HEK293T (cell line): ENCODE measurements at regions not wholly inside any gene's neighbourhood (a gene's known extent, or its start where the extent isn't known, plus 50 kb on each side); places are given as distances from the start of the nearest gene placed in this dataset.

ENCODE experiments used
- CTCF ChIA-PET: fragments of 350-600 bp; formaldehyde crosslinking; extraction: SDS; loops from one replicate; lab custom pipeline; 2021; ENCODE audit warnings: antibody characterized with exemption, inconsistent platforms; lab: Yijun Ruan, JAX
- POLR2A ChIA-PET: fragments of 350-600 bp; formaldehyde crosslinking; extraction: SDS; loops from one replicate; lab custom pipeline; 2020; ENCODE audit warnings: antibody characterized with exemption, inconsistent platforms; lab: Yijun Ruan, JAX
- DNase-seq: peaks from one replicate; pipeline ENCODE4 v3.0.0; 2012; ENCODE audit warnings: mixed read lengths; ENCODE audit errors: extremely low spot score
- ARNT ChIP-seq: fragments of 450-650 bp; IDR thresholded peaks from 2 replicates; pipeline ENCODE4 v1.6.1; 2017; ENCODE audit warnings: mild to moderate bottlenecking
- BHLHE40 ChIP-seq: fragments of 450-650 bp; IDR thresholded peaks from 2 replicates; pipeline ENCODE4 v1.6.1; 2016; ENCODE audit warnings: mild to moderate bottlenecking, moderate library complexity, borderline replicate concordance
- CTBP1 ChIP-seq: fragments of 450-650 bp; IDR thresholded peaks from 2 replicates; pipeline ENCODE4 v1.6.1; 2016; ENCODE audit warnings: borderline replicate concordance
- ELF4 ChIP-seq: fragments of 450-650 bp; IDR thresholded peaks from 2 replicates; pipeline ENCODE4 v1.6.1; 2017; ENCODE audit warnings: antibody characterized with exemption
- FOXA1 ChIP-seq: fragments of 450-650 bp; IDR thresholded peaks from 2 replicates; pipeline ENCODE4 v1.6.1; 2016; ENCODE audit warnings: mild to moderate bottlenecking
- FOXK2 ChIP-seq: fragments of 450-650 bp; IDR thresholded peaks from 2 replicates; pipeline ENCODE4 v1.6.1; 2016; ENCODE audit warnings: mild to moderate bottlenecking
- FOXM1 ChIP-seq: fragments of 450-650 bp; IDR thresholded peaks from 2 replicates; pipeline ENCODE4 v1.6.1; 2017; ENCODE audit warnings: mild to moderate bottlenecking, borderline replicate concordance
- HDGF ChIP-seq: fragments of 450-650 bp; IDR thresholded peaks from 2 replicates; pipeline ENCODE4 v1.6.1; 2017; ENCODE audit warnings: antibody characterized with exemption, borderline replicate concordance
- L3MBTL2 ChIP-seq: fragments of 450-650 bp; conservative IDR thresholded peaks from 2 replicates; pipeline ENCODE4 v1.6.1; 2016; ENCODE audit warnings: mild to moderate bottlenecking
- LEF1 ChIP-seq: fragments of 450-650 bp; IDR thresholded peaks from 2 replicates; pipeline ENCODE4 v1.6.1; 2017; ENCODE audit warnings: mild to moderate bottlenecking, borderline replicate concordance
- NFRKB ChIP-seq: fragments of 450-650 bp; IDR thresholded peaks from 2 replicates; pipeline ENCODE4 v1.6.1; 2016; ENCODE audit warnings: mild to moderate bottlenecking, moderate library complexity
- SP1 ChIP-seq: fragments of 450-650 bp; IDR thresholded peaks from 2 replicates; pipeline ENCODE4 v1.6.1; 2017
- SUZ12 ChIP-seq: fragments of 450-650 bp; IDR thresholded peaks from 2 replicates; pipeline ENCODE4 v1.6.1; 2016; ENCODE audit warnings: mild to moderate bottlenecking
- TARDBP ChIP-seq: fragments of 450-650 bp; IDR thresholded peaks from 2 replicates; pipeline ENCODE4 v1.6.1; 2016
- ZNF384 ChIP-seq: fragments of 450-650 bp; IDR thresholded peaks from 2 replicates; pipeline ENCODE4 v1.6.1; 2016
- TF ChIP-seq, protein P1 (sequence below): fragments of 450-650 bp; IDR thresholded peaks from 2 replicates; pipeline ENCODE4 v1.6.1; 2016

DNA sequence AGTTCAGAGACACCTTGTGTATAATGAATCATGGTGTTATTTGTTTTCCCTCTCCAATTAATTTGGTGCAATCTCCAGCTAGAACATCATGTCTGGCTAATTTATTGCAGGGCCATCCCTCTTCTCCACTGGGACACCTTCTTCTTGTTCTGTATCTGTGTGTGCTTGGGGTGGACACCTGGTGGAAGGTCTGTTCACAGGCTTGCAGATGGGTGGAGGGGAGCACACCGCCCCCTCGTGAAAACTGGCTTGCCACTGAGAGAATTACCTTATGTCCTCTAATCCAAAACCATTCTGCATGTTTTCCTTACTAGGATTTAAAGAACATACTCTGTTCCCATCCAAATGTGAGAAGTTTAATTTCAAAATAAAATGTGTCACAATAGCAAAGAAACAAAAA, 1160.4 kb upstream of the ZEB2 start:
- TF ChIP-seq BHLHE40 (no peak), ELF4 (no peak), LEF1 (no peak), FOXK2 (no peak), CTBP1 (no peak), HDGF (no peak)
- TF ChIP-seq, protein P1, sequence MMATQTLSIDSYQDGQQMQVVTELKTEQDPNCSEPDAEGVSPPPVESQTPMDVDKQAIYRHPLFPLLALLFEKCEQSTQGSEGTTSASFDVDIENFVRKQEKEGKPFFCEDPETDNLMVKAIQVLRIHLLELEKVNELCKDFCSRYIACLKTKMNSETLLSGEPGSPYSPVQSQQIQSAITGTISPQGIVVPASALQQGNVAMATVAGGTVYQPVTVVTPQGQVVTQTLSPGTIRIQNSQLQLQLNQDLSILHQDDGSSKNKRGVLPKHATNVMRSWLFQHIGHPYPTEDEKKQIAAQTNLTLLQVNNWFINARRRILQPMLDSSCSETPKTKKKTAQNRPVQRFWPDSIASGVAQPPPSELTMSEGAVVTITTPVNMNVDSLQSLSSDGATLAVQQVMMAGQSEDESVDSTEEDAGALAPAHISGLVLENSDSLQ = no peak
- DNase-seq = no peak
- POLR2A ChIA-PET = no interaction called here
- CTCF ChIA-PET = no interaction called here

GRCh38 chr2:145677371-145677770, 1157.5 kb upstream of the ZEB2 start:
- ChIA-PET CTCF (no interaction called here), POLR2A (no interaction called here)
- no peak for DNase-seq
- TF ChIP-seq LEF1 = no peak
- TF ChIP-seq ARNT = no peak
- no peak for TF ChIP-seq NFRKB
- TF ChIP-seq, protein P1 = no peak
- no peak for TF ChIP-seq CTBP1
- TF ChIP-seq SUZ12 = no peak
- TF ChIP-seq FOXA1 = no peak
- no peak for TF ChIP-seq FOXK2
- TF ChIP-seq L3MBTL2 = no peak
- no peak for TF ChIP-seq HDGF
- TF ChIP-seq TARDBP = no peak
- TF ChIP-seq ELF4 = no peak

GRCh38 chr2:145674705-145675104, 1154.8 kb upstream of the ZEB2 start:
- no peak for TF ChIP-seq SUZ12
- TF ChIP-seq NFRKB = no peak
- no peak for TF ChIP-seq LEF1
- no peak for TF ChIP-seq FOXA1
- TF ChIP-seq L3MBTL2 = no peak
- no peak for TF ChIP-seq FOXM1
- no peak for TF ChIP-seq SP1
- TF ChIP-seq ELF4 = no peak
- TF ChIP-seq FOXK2 = no peak
- no peak for TF ChIP-seq BHLHE40
- TF ChIP-seq ARNT = no peak
- TF ChIP-seq CTBP1 = no peak
- no peak for TF ChIP-seq TARDBP
- TF ChIP-seq HDGF = no peak
- CTCF ChIA-PET = no interaction called here
- DNase-seq = no peak
- POLR2A ChIA-PET = no interaction called here

DNA sequence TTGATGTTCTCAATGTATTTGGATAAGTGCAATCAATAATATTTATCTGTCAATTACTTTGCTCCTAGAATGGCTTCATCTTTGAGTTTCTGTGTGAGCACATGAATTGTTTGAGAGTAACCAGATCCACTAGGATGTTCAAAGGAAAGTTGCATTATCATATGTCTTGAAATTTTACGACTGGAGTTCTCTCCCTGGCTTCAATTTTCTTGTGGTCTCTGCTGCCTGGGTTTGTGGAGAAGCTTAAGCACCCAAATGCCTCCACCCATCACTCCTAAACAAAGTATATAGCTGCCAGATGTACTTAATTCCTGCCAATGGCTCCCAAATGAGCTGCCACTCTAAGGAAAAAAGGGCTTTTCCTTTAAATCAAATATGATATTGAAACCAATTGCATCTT, 1149.4 kb upstream of the ZEB2 start:
- ChIA-PET CTCF (no interaction called here), POLR2A (no interaction called here)
- DNase-seq = no peak
- TF ChIP-seq SP1 (no peak), FOXK2 (no peak), ELF4 (no peak), L3MBTL2 (no peak), BHLHE40 (no peak), FOXM1 (no peak), ARNT (no peak), CTBP1 (no peak), NFRKB (no peak), HDGF (no peak), FOXA1 (no peak)
- TF ChIP-seq, protein P1 = no peak

DNA sequence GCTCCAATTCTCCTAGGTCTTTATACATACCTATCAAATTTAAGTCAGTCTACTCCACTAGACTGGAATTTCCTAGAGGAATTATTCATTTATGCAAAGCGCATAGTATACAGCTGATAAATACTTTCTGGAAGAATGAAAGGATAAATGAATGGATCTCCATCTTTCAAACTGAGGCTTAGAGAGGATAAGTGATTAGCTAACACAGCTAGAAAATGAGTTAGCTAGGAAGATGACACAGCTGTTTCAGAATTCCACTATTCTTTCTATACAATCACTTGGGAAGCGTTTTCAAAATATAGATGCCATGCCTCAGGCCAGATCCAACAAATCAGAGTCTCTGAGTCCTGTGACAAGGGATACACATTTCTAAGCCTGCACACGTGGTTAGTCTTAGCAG, 1146.6 kb upstream of the ZEB2 start:
- ChIA-PET POLR2A (no interaction called here), CTCF (no interaction called here)

DNA sequence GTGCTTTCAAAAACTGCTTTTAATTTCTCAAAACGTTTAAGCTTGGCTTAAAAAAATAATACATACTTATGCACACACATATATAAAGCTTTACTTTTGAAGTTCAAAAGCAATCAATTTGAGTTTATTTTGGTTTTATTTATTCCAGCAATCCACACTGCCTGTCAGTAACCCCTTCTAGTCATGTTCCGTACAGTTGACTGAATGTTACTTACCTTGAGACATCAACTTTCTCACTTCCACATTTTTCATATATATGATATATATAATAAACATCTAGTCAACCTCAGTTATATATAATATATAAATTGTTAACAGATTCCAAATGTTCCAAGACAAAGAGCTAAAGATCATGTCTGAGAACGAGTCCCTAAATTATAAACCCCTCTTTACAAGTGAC, 1137.3 kb upstream of the ZEB2 start:
- no peak for DNase-seq
- POLR2A ChIA-PET = no interaction called here
- CTCF ChIA-PET = no interaction called here
- TF ChIP-seq LEF1 (no peak), SP1 (no peak), FOXK2 (no peak), ELF4 (no peak), FOXM1 (no peak), HDGF (no peak), ZNF384 (no peak), CTBP1 (no peak), FOXA1 (no peak), SUZ12 (no peak), TARDBP (no peak), BHLHE40 (no peak), NFRKB (no peak), L3MBTL2 (no peak), ARNT (no peak)
- TF ChIP-seq, protein P1 = no peak

More for the DNA sequence above, 1146.6 kb upstream of the ZEB2 start:
- DNase-seq = no peak
- TF ChIP-seq ELF4 (no peak), SP1 (no peak), NFRKB (no peak), CTBP1 (no peak), LEF1 (no peak), ARNT (no peak), FOXK2 (no peak), TARDBP (no peak), BHLHE40 (no peak), L3MBTL2 (no peak), HDGF (no peak), FOXA1 (no peak)
